Suppressor macrophage treated with lipopolysaccharide for 4 hours (primary cell): ENCODE measurements at regions not wholly inside any gene's neighbourhood (a gene's known extent, or its start where the extent isn't known, plus 50 kb on each side); places are given as distances from the start of the nearest gene placed in this dataset.

Source experiments
- DNase-seq: peaks from one replicate; pipeline ENCODE4 v3.0.0-alpha.2; 2020

GRCh38 chr3:195001961-195002861, 268.7 kb downstream of the XXYLT1 start:
- DNase-seq, result peak; percentile 29

- DNase-seq, result peak; percentile 72
Observed at GRCh38 chr3:195003006-195003892, 267.7 kb downstream of the XXYLT1 start.

GRCh38 chr3:195003893-195004289, 267.1 kb downstream of the XXYLT1 start:
- DNase-seq, result no peak

GRCh38 chr3:195004512-195005250, 266.3 kb downstream of the XXYLT1 start:
- no peak for DNase-seq

GRCh38 chr3:195005251-195005620, 265.7 kb downstream of the XXYLT1 start:
- DNase-seq, result no peak

GRCh38 chr3:195005759-195006510, 265.0 kb downstream of the XXYLT1 start:
- DNase-seq, result no peak

GRCh38 chr3:195007151-195007550, 263.8 kb downstream of the XXYLT1 start:
- no peak for DNase-seq

- no peak for DNase-seq
Observed at GRCh38 chr3:195007766-195008165, 263.2 kb downstream of the XXYLT1 start.

GRCh38 chr3:195008816-195009215, 262.1 kb downstream of the XXYLT1 start:
- DNase-seq, result no peak

- DNase-seq, result peak; percentile 51
Observed at GRCh38 chr3:195009616-195010015, 261.3 kb downstream of the XXYLT1 start.

- no peak for DNase-seq
Observed at GRCh38 chr3:195010551-195011100, 260.3 kb downstream of the XXYLT1 start.

- no peak for DNase-seq
Observed at GRCh38 chr3:195011231-195011834, 259.6 kb downstream of the XXYLT1 start.

GRCh38 chr3:195012100-195012499, 258.9 kb downstream of the XXYLT1 start:
- no peak for DNase-seq

- no peak for DNase-seq
Observed at GRCh38 chr3:195012571-195012970, 258.4 kb downstream of the XXYLT1 start.

- no peak for DNase-seq
Observed at GRCh38 chr3:195013411-195014361, 257.3 kb downstream of the XXYLT1 start.

- DNase-seq, result no peak
Observed at GRCh38 chr3:195015021-195015420, 255.9 kb downstream of the XXYLT1 start.

- DNase-seq, result no peak
Observed at GRCh38 chr3:195017151-195017550, 253.8 kb downstream of the XXYLT1 start.
